Transverse colon (tissue), 4 donors: ENCODE measurements at regions not wholly inside any gene's neighbourhood (a gene's known extent, or its start where the extent isn't known, plus 50 kb on each side); places are given as distances from the start of the nearest gene placed in this dataset.

Experiments used
- EP300 ChIP-seq: sonication (generic); formaldehyde crosslinking; IDR thresholded peaks from one replicate; pipeline ENCODE4 v1.6.1; 2017; ENCODE audit warnings: antibody characterized with exemption, low read depth
- POLR2A ChIP-seq: fragments of 450-650 bp; IDR thresholded peaks from one replicate; pipeline ENCODE4 v1.6.1; 2016; ENCODE audit warnings: antibody characterized with exemption, mild to moderate bottlenecking, moderate library complexity
- POLR2AphosphoS5 ChIP-seq, 3 donors: sonication (generic); formaldehyde crosslinking; IDR thresholded peaks; one replicate each; pipeline ENCODE4 v1.6.1; 2016; ENCODE audit warnings: antibody characterized with exemption in 3 of 3
- TF ChIP-seq, protein P1 (sequence below), 5 experiments: fragments of 200-600 bp in 3 of 5; fragments of 450-650 bp in 2 of 5; sonication (generic) in 3 of 5; IDR thresholded peaks; 1 replicate in 2 of 5; 2 replicates in 3 of 5; pipeline ENCODE4 v1.5.1; 2016 to 2017; ENCODE audit warnings: antibody characterized with exemption in 5 of 5, inconsistent platforms in 3 of 5, mild to moderate bottlenecking in 2 of 5, moderate library complexity in 1 of 5

DNA sequence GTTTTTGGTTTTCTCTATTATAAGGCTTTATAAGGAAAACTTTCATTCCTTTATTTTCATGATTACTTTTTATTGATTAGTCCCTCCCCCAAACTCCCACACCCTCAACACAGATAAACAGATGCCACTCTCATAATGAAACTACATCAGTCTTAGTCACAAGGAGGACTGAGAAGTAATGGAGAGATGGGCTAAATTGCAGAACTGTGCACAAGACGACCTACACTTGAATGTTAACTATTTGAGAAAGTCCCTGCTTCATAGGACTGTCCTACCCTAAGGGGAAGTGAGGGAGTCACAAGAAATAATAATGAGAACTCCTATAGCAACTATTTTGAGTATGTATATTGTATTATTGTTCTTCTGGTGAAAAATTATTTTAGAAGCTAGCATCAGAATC is 360.8 kb downstream of the RBM43 start:
- TF ChIP-seq POLR2AphosphoS5 (IDR thresholded peaks at IDR 0.05) (no peak), POLR2A (no peak), EP300 (no peak)
- TF ChIP-seq, protein P1, sequence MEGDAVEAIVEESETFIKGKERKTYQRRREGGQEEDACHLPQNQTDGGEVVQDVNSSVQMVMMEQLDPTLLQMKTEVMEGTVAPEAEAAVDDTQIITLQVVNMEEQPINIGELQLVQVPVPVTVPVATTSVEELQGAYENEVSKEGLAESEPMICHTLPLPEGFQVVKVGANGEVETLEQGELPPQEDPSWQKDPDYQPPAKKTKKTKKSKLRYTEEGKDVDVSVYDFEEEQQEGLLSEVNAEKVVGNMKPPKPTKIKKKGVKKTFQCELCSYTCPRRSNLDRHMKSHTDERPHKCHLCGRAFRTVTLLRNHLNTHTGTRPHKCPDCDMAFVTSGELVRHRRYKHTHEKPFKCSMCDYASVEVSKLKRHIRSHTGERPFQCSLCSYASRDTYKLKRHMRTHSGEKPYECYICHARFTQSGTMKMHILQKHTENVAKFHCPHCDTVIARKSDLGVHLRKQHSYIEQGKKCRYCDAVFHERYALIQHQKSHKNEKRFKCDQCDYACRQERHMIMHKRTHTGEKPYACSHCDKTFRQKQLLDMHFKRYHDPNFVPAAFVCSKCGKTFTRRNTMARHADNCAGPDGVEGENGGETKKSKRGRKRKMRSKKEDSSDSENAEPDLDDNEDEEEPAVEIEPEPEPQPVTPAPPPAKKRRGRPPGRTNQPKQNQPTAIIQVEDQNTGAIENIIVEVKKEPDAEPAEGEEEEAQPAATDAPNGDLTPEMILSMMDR (IDR thresholded peaks at IDR 0.05) = no peak
